ENCODE measurements at regions not wholly inside any gene's neighbourhood (a gene's known extent, or its start where the extent isn't known, plus 50 kb on each side); places are given as distances from the start of the nearest gene placed in this dataset.

DNA sequence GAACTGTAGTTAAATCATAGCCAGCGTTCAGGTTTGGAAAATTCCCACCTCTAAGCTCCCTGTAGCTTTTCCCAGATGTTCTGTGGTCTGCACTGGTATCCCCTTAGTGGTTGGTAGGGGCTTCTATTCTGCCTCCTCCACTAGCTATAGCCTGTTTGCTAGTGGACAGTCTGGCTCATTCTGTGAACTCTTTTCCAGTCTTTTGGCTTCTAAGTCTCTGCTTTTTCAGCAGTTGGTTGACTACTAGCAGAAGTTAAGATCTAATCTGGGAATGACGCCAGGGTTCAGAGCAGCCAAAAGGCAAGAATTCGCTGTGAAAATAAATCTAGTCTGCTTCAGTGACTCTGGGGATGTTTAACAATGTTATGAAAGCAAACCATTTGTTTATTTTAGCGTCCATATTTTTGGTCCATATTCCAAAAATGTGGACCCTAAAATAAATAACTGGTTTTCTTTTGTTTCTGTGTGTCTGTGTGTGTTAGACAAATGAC, 73.7 kb upstream of the WDR72 start:
- H3K9me3 ChIP-seq (ENCODE audit: low read length) = no peaks in the 10 kb centered on the region
- no peaks in the 10 kb centered on the region for H3K9me2 ChIP-seq (ENCODE audit: low read depth, low read length)
- TF ChIP-seq EZH2 (IDR thresholded peaks at IDR 0.05; ENCODE audit: borderline replicate concordance, low read length) = no peak
- TF ChIP-seq, protein P1, sequence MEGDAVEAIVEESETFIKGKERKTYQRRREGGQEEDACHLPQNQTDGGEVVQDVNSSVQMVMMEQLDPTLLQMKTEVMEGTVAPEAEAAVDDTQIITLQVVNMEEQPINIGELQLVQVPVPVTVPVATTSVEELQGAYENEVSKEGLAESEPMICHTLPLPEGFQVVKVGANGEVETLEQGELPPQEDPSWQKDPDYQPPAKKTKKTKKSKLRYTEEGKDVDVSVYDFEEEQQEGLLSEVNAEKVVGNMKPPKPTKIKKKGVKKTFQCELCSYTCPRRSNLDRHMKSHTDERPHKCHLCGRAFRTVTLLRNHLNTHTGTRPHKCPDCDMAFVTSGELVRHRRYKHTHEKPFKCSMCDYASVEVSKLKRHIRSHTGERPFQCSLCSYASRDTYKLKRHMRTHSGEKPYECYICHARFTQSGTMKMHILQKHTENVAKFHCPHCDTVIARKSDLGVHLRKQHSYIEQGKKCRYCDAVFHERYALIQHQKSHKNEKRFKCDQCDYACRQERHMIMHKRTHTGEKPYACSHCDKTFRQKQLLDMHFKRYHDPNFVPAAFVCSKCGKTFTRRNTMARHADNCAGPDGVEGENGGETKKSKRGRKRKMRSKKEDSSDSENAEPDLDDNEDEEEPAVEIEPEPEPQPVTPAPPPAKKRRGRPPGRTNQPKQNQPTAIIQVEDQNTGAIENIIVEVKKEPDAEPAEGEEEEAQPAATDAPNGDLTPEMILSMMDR (IDR thresholded peaks at IDR 0.05; ENCODE audit: low read length) = no peak
- no peak overlapping the region for H3K4me3 ChIP-seq (ENCODE audit: low read depth, low read length, poor library complexity, severe bottlenecking)
- no peaks in the 10 kb centered on the region for H3K27me3 ChIP-seq (ENCODE audit: insufficient read depth, low read length)
- H3K9ac ChIP-seq (ENCODE audit: low read length) = no peak overlapping the region
- H3K36me3 ChIP-seq (ENCODE audit: insufficient read depth, low read length) = no peaks in the 10 kb centered on the region
- H3K79me2 ChIP-seq (ENCODE audit: insufficient read depth, low read length) = no peaks in the 10 kb centered on the region
- H4K20me1 ChIP-seq (ENCODE audit: insufficient read depth, low read length) = no peaks in the 10 kb centered on the region
- H3F3A ChIP-seq (ENCODE audit: insufficient read depth, low read length) = no peaks in the 10 kb centered on the region
- no peak overlapping the region for H2AFZ ChIP-seq (ENCODE audit: low read length)
- no peak overlapping the region for H3K4me2 ChIP-seq (ENCODE audit: low read length)
- H3K4me1 ChIP-seq (ENCODE audit: insufficient read depth, low read length, severe bottlenecking) = peaks cover 9% of the 10 kb centered on the region
- H3K27ac ChIP-seq (ENCODE audit: low read depth, low read length, poor library complexity, severe bottlenecking) = no peak overlapping the region

DNA sequence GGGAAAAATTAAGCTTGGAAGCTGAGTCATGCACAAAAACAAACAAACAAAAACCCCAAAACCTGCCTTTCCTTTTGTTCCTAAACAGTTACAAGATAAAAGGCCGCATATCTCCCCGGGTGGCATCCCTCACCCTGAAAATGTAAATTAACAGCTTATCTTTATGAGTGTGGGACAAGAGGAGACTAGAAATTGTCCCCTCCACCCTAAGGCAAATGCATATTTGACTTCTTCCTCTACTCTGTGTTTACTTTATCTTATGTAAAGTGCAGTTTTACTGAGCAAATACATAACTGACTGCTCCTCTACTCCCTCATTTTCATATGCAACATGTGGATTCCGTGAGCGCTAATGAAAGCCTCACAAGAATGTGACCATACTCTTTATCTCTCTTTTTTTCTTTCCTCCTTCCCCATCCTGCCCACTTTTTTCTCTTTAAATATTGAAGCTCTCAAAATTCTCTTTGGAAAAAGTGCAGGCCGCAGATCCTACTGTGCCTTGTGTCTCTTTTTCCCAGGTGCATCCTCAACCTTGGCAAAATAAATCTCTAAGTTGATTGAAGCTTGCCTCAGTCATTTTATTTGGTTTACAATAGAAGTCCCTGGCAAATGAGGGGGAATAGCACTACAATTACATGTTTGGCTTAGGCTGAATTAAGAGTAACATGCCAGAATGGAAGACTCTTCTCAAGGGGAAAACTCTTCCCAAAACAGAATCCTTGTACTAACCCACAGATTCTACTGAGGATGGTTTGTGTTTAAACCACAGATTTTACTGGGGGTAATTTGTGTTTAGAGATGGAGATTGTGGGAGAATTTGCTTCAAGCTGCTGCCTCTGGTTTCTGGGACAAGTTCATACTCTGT, 72.7 kb upstream of the WDR72 start:
- H3K9ac ChIP-seq (ENCODE audit: low read length) = no peak overlapping the region
- TF ChIP-seq, protein P1 (IDR thresholded peaks at IDR 0.05; ENCODE audit: low read length) = no peak
- no peaks in the 10 kb centered on the region for H3K27me3 ChIP-seq (ENCODE audit: insufficient read depth, low read length)
- no peaks in the 10 kb centered on the region for H3K9me2 ChIP-seq (ENCODE audit: low read depth, low read length)
- no peaks in the 10 kb centered on the region for H3F3A ChIP-seq (ENCODE audit: insufficient read depth, low read length)
- H3K4me2 ChIP-seq (ENCODE audit: low read length) = no peak overlapping the region
- no peaks in the 10 kb centered on the region for H4K20me1 ChIP-seq (ENCODE audit: insufficient read depth, low read length)
- no peaks in the 10 kb centered on the region for H3K36me3 ChIP-seq (ENCODE audit: insufficient read depth, low read length)
- H3K79me2 ChIP-seq (ENCODE audit: insufficient read depth, low read length) = no peaks in the 10 kb centered on the region
- H3K4me3 ChIP-seq (ENCODE audit: low read depth, low read length, poor library complexity, severe bottlenecking) = no peak overlapping the region
- no peaks in the 10 kb centered on the region for H3K9me3 ChIP-seq (ENCODE audit: low read length)
- H3K4me1 ChIP-seq (ENCODE audit: insufficient read depth, low read length, severe bottlenecking) = peaks cover 4% of the 10 kb centered on the region
- H3K27ac ChIP-seq (ENCODE audit: low read depth, low read length, poor library complexity, severe bottlenecking) = no peak overlapping the region
- no peak overlapping the region for H2AFZ ChIP-seq (ENCODE audit: low read length)

DNA sequence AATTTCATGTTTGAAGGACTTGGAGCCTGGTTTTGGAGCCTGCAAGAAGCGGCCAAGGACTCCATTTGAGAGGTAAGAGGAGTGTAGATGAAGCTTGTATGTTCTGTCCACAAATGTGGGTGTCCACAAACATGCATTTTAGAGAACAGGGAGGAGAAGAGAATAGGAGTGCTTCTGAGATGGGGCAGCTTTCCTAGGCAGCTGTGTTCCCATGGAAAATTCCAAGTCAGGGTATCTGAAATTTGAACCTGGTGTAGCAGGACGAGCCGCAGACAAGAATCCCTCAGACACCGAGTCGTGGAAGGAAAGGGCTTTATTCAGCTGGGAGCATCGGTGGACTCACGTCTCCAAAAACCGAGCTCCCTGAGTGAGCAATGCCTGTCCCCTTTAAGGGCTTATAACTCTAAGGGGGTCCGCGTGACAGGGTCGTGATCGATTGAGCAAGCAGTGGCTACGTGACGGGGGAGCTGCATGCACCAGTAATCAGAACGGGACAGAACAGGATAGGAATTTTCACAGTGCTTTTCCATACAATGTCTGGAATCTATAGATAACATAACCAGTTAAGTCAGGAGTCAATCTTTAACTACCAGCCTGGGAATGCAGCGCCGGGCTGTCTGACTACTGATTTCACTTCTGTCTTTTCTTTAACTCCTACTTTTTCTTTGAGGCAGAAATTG, 71.4 kb upstream of the WDR72 start:
- H3K4me1 ChIP-seq (ENCODE audit: insufficient read depth, low read length, severe bottlenecking) = no peaks in the 10 kb centered on the region
- no peak overlapping the region for H3K27ac ChIP-seq (ENCODE audit: low read depth, low read length, poor library complexity, severe bottlenecking)
- H3F3A ChIP-seq (ENCODE audit: insufficient read depth, low read length) = no peaks in the 10 kb centered on the region
- H2AFZ ChIP-seq (ENCODE audit: low read length) = no peak overlapping the region
- TF ChIP-seq, protein P1 (IDR thresholded peaks at IDR 0.05; ENCODE audit: low read length) = no peak
- no peak for TF ChIP-seq EZH2 (IDR thresholded peaks at IDR 0.05; ENCODE audit: borderline replicate concordance, low read length)
- H3K9ac ChIP-seq (ENCODE audit: low read length) = no peak overlapping the region
- no peaks in the 10 kb centered on the region for H3K9me2 ChIP-seq (ENCODE audit: low read depth, low read length)
- H4K20me1 ChIP-seq (ENCODE audit: insufficient read depth, low read length) = no peaks in the 10 kb centered on the region
- H3K4me2 ChIP-seq (ENCODE audit: low read length) = no peak overlapping the region
- no peaks in the 10 kb centered on the region for H3K9me3 ChIP-seq (ENCODE audit: low read length)
- H3K27me3 ChIP-seq (ENCODE audit: insufficient read depth, low read length) = no peaks in the 10 kb centered on the region
- H3K79me2 ChIP-seq (ENCODE audit: insufficient read depth, low read length) = no peaks in the 10 kb centered on the region
- no peak overlapping the region for H3K4me3 ChIP-seq (ENCODE audit: low read depth, low read length, poor library complexity, severe bottlenecking)
- no peaks in the 10 kb centered on the region for H3K36me3 ChIP-seq (ENCODE audit: insufficient read depth, low read length)

All from OCI-LY1 (cell line).